IPS-15b (cell line): ENCODE measurements at regions not wholly inside any gene's neighbourhood (a gene's known extent, or its start where the extent isn't known, plus 50 kb on each side); places are given as distances from the start of the nearest gene placed in this dataset.
A peak's percentile ranks its signal among the peaks of the same experiment; 100 is the strongest.

Experiments used
- H3K27me3 ChIP-seq: one replicate; pipeline ENCODE4 v1.6.1; 2013; ENCODE audit warnings: low read length; ENCODE audit not compliant: control insufficient read depth, insufficient read depth
- H3K36me3 ChIP-seq: one replicate; pipeline ENCODE4 v1.6.1; 2013; ENCODE audit warnings: low read length; ENCODE audit not compliant: control insufficient read depth, insufficient read depth
- H3K4me1 ChIP-seq: one replicate; pipeline ENCODE4 v1.6.1; 2013; ENCODE audit warnings: mild to moderate bottlenecking, low read length; ENCODE audit not compliant: control insufficient read depth, insufficient read depth
- H3K4me3 ChIP-seq: one replicate; pipeline ENCODE4 v1.5.1; 2013; ENCODE audit warnings: low read depth, low read length
- H3K9ac ChIP-seq: one replicate; pipeline ENCODE4 v1.6.1; 2013; ENCODE audit warnings: low read depth, mild to moderate bottlenecking, low read length
- H3K9me3 ChIP-seq: one replicate; pipeline ENCODE4 v1.6.1; 2013; ENCODE audit warnings: mild to moderate bottlenecking, low read length; ENCODE audit not compliant: control insufficient read depth, insufficient read depth

- Histone ChIP-seq H3K4me3 (no peak overlapping the region), H3K27me3 (no peaks in the 10 kb centered on the region), H3K36me3 (no peaks in the 10 kb centered on the region), H3K4me1 (peaks cover 14% of the 10 kb centered on the region), H3K9me3 (no peaks in the 10 kb centered on the region), H3K9ac (no peak overlapping the region)
Observed at GRCh38 chr2:20150110-20150706, 74.7 kb downstream of the SDC1 start.

- no peak overlapping the region for H3K9ac ChIP-seq
- H3K9me3 ChIP-seq = no peaks in the 10 kb centered on the region
- H3K4me3 ChIP-seq = no peak overlapping the region
- H3K36me3 ChIP-seq = no peaks in the 10 kb centered on the region
- peaks cover 14% of the 10 kb centered on the region for H3K4me1 ChIP-seq
- no peaks in the 10 kb centered on the region for H3K27me3 ChIP-seq
Observed at GRCh38 chr2:20149703-20150030, 75.3 kb downstream of the SDC1 start.

- Histone ChIP-seq H3K27me3 (no peaks in the 10 kb centered on the region), H3K9ac (peak overlapping the region; percentile 48), H3K36me3 (no peaks in the 10 kb centered on the region), H3K9me3 (no peaks in the 10 kb centered on the region), H3K4me1 (peaks cover 14% of the 10 kb centered on the region), H3K4me3 (no peak overlapping the region)
Observed at GRCh38 chr2:20148923-20149702, 75.8 kb downstream of the SDC1 start.

GRCh38 chr2:20148426-20148922 lies 76.5 kb downstream of the SDC1 start:
- Histone ChIP-seq H3K27me3 (no peaks in the 10 kb centered on the region), H3K36me3 (no peaks in the 10 kb centered on the region), H3K9me3 (no peaks in the 10 kb centered on the region), H3K9ac (no peak overlapping the region), H3K4me3 (no peak overlapping the region), H3K4me1 (peaks cover 14% of the 10 kb centered on the region)

- H3K36me3 ChIP-seq = no peaks in the 10 kb centered on the region
- no peak overlapping the region for H3K9ac ChIP-seq
- peaks cover 14% of the 10 kb centered on the region for H3K4me1 ChIP-seq
- H3K9me3 ChIP-seq = no peaks in the 10 kb centered on the region
- no peaks in the 10 kb centered on the region for H3K27me3 ChIP-seq
- no peak overlapping the region for H3K4me3 ChIP-seq
Observed at GRCh38 chr2:20147351-20147750, 77.6 kb downstream of the SDC1 start.

- Histone ChIP-seq H3K36me3 (no peaks in the 10 kb centered on the region), H3K9ac (no peak overlapping the region), H3K27me3 (no peaks in the 10 kb centered on the region), H3K4me1 (peaks cover 14% of the 10 kb centered on the region), H3K9me3 (no peaks in the 10 kb centered on the region), H3K4me3 (no peak overlapping the region)
Observed at GRCh38 chr2:20146401-20146800, 78.5 kb downstream of the SDC1 start.

- H3K9ac ChIP-seq = no peak overlapping the region
- no peaks in the 10 kb centered on the region for H3K27me3 ChIP-seq
- H3K4me1 ChIP-seq = peaks cover 14% of the 10 kb centered on the region
- no peak overlapping the region for H3K4me3 ChIP-seq
- no peaks in the 10 kb centered on the region for H3K9me3 ChIP-seq
- no peaks in the 10 kb centered on the region for H3K36me3 ChIP-seq
Observed at GRCh38 chr2:20145497-20146193, 79.3 kb downstream of the SDC1 start.

GRCh38 chr2:20144861-20145260 lies 80.1 kb downstream of the SDC1 start:
- Histone ChIP-seq H3K27me3 (no peaks in the 10 kb centered on the region), H3K4me3 (no peak overlapping the region), H3K9ac (no peak overlapping the region), H3K36me3 (no peaks in the 10 kb centered on the region), H3K9me3 (no peaks in the 10 kb centered on the region), H3K4me1 (peaks cover 14% of the 10 kb centered on the region)

- Histone ChIP-seq H3K4me3 (no peak overlapping the region), H3K27me3 (no peaks in the 10 kb centered on the region), H3K9me3 (no peaks in the 10 kb centered on the region), H3K36me3 (no peaks in the 10 kb centered on the region), H3K9ac (no peak overlapping the region), H3K4me1 (peaks cover 11% of the 10 kb centered on the region)
Observed at GRCh38 chr2:20144196-20144595, 80.7 kb downstream of the SDC1 start.

- Histone ChIP-seq H3K27me3 (no peaks in the 10 kb centered on the region), H3K4me1 (peaks cover 3% of the 10 kb centered on the region), H3K9me3 (no peaks in the 10 kb centered on the region)
Observed at GRCh38 chr2:20143263-20143662, 81.7 kb downstream of the SDC1 start.

GRCh38 chr2:20141806-20142205 lies 83.1 kb downstream of the SDC1 start:
- H3K4me1 ChIP-seq = peaks cover 3% of the 10 kb centered on the region
- no peak overlapping the region for H3K9ac ChIP-seq
- no peak overlapping the region for H3K4me3 ChIP-seq
- H3K36me3 ChIP-seq = no peaks in the 10 kb centered on the region
- H3K27me3 ChIP-seq = no peaks in the 10 kb centered on the region
- no peaks in the 10 kb centered on the region for H3K9me3 ChIP-seq

More at GRCh38 chr2:20143263-20143662, 81.7 kb downstream of the SDC1 start:
- Histone ChIP-seq H3K36me3 (no peaks in the 10 kb centered on the region), H3K9ac (no peak overlapping the region), H3K4me3 (no peak overlapping the region)
